ENCODE measurements at regions not wholly inside any gene's neighbourhood (a gene's known extent, or its start where the extent isn't known, plus 50 kb on each side); places are given as distances from the start of the nearest gene placed in this dataset.

DNA sequence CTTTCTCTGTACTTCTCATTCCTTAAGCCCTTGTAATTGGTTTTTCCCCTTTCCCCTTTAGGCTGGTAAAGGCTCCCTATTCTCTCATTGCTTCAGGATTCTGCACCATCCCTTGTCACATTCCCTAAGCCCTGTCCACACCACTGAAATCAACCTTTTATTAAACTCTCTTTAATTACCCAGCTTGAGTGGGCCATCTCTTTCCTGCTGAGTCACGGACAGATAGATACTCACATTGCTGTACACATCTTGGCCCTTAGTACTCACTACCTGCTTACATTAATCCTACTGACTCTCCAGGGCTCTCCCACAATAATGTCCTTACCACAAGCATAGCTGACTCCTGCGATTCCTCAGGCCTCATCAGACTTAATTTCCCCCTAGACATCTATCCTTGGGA lies 94.0 kb upstream of the PCGF5 start:
- no peak for ATAC-seq
- Mint-ChIP-seq H3K27ac (no peak overlapping the region), H3K4me1 (peaks cover 2% of the 10 kb centered on the region), H3K27me3 (peaks cover 37% of the 10 kb centered on the region), H3K4me3 (no peak overlapping the region), H3K36me3 (ENCODE audit: low read depth) (peaks cover 5% of the 10 kb centered on the region)
- no peaks in the 10 kb centered on the region for H3K9me3 ChIP-seq (ENCODE audit: control insufficient read depth, low read length, poor library complexity, severe bottlenecking)
- DNase-seq, result no peak

DNA sequence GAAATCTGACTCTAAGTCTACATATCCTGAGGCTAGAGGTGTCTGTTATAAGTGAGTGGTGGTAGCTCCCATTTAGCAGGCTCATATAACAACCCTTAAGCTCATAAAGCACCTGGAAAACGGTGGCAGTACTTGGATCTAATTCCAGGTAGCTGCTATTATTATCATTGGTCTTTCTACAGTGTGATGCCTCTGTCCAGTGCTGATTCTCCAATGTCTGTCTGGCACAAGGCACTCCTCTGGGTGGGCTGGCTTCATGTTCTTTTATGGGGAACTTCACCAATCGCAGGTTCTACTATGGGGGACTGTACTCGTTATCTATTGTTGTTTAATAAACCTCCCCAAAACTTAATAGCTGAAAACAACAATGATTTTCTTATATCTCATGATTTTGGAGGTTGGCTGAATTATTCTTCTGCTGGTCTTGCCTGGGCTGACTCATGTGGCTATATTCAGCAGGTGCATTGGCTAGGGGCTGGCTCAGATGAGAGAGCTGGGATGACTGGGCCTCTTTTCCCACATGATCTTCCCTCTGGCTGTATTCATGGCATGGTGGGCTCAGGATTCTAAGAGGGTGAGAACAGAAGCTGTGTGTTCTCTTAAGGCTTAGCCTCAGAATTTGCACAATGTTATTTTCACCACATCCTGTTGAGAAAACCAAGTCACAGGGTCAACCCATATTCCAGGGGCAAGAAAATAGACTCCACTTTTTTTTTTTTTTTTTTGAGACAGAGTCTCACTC lies 93.0 kb upstream of the PCGF5 start:
- no peak overlapping the region for H3K27ac Mint-ChIP-seq
- ATAC-seq, result no peak
- peaks cover 5% of the 10 kb centered on the region for H3K36me3 Mint-ChIP-seq (ENCODE audit: low read depth)

DNA sequence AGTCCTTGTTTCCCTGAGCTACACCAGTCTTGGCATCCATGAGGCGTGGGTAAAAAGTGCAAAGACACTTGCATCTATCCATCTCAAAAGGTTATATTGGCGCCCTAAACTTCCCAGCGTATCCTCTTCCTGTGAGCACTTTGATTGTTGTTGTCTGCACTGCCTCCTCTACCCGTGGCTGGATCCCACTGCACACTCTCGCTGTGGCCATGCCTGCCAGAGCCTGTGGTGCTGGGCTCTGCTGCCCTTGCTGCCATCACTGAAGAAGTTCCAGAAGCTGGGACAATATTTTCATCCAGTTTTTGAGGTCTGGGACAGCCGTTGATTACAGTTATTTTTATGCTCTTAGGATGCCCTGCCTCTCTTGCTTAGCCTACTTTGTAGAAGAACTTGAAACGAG lies 85.3 kb upstream of the PCGF5 start:
- no peak overlapping the region for H3K27ac Mint-ChIP-seq
- ATAC-seq (no peak), DNase-seq (no peak)
- H3K4me3 Mint-ChIP-seq, result no peak overlapping the region
- no peaks in the 10 kb centered on the region for H3K9me3 ChIP-seq (ENCODE audit: control insufficient read depth, low read length, poor library complexity, severe bottlenecking)
- peaks cover 24% of the 10 kb centered on the region for H3K27me3 Mint-ChIP-seq
- no peaks in the 10 kb centered on the region for H3K36me3 Mint-ChIP-seq (ENCODE audit: low read depth)
- H3K4me1 Mint-ChIP-seq, result peaks cover 4% of the 10 kb centered on the region

More for the DNA sequence above, 93.0 kb upstream of the PCGF5 start:
- H3K4me3 Mint-ChIP-seq, result no peak overlapping the region
- H3K27me3 Mint-ChIP-seq, result peaks cover 36% of the 10 kb centered on the region
- H3K4me1 Mint-ChIP-seq, result peaks cover 2% of the 10 kb centered on the region
- no peaks in the 10 kb centered on the region for H3K9me3 ChIP-seq (ENCODE audit: control insufficient read depth, low read length, poor library complexity, severe bottlenecking)
- DNase-seq, result no peak

DNA sequence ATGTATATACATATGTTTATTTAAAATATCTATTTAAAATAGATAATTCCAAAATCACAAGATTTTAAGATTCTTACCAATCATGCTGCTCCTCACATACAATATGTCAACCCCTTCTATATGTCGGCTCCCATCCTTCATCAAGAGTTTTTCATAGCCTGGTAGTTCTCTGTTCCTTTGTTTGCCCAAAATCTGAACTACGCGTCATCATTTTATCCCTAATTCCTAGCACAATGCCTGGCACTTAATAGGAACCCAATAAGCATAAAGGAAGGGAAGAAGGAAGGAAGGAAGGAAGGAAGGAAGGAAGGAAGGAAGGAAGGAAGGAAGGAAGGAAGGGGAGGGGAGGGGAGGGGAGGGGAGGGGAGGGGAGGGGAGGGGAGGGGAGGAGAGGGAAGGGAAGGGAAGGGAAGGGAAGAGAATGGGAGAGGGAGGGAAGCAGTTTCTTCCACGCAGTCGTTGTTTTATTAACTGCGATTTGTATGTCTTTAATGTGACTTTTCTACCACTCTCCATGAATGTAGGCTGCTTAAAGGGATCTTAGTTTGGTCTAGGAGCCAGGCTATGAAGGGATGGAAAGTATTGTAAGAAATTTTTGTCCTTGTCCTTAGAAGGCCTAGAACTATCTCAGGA lies 83.3 kb upstream of the PCGF5 start:
- DNase-seq (no peak), ATAC-seq (no peak)
- Mint-ChIP-seq H3K4me1 (peaks cover 6% of the 10 kb centered on the region), H3K36me3 (ENCODE audit: low read depth) (no peaks in the 10 kb centered on the region), H3K4me3 (no peak overlapping the region), H3K27ac (no peak overlapping the region), H3K27me3 (peaks cover 15% of the 10 kb centered on the region)
- no peaks in the 10 kb centered on the region for H3K9me3 ChIP-seq (ENCODE audit: control insufficient read depth, low read length, poor library complexity, severe bottlenecking)

DNA sequence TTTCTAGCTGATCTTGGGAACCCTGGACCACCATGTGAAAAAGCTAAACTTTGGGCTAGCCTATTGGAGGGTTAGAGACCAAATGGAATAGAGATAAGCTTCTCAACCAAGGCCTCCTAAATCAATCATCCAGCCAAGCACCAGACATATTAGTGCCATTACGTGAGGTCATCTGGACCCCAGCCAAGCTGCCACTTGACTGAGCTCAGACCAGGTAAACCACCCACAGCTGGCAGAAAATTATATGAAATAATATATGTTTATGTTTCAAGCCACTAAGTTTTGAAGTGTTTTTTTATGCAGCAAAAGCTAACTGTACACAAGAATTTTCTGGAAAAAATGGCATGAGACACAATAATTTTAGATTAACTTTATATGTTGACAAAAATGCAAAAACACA lies 82.6 kb upstream of the PCGF5 start:
- H3K27me3 Mint-ChIP-seq, result peaks cover 12% of the 10 kb centered on the region
- H3K9me3 ChIP-seq (ENCODE audit: control insufficient read depth, low read length, poor library complexity, severe bottlenecking), result no peaks in the 10 kb centered on the region
- DNase-seq (no peak), ATAC-seq (no peak)
- no peaks in the 10 kb centered on the region for H3K36me3 Mint-ChIP-seq (ENCODE audit: low read depth)
- H3K4me1 Mint-ChIP-seq, result peaks cover 6% of the 10 kb centered on the region
- H3K27ac Mint-ChIP-seq, result no peak overlapping the region
- H3K4me3 Mint-ChIP-seq, result no peak overlapping the region

DNA sequence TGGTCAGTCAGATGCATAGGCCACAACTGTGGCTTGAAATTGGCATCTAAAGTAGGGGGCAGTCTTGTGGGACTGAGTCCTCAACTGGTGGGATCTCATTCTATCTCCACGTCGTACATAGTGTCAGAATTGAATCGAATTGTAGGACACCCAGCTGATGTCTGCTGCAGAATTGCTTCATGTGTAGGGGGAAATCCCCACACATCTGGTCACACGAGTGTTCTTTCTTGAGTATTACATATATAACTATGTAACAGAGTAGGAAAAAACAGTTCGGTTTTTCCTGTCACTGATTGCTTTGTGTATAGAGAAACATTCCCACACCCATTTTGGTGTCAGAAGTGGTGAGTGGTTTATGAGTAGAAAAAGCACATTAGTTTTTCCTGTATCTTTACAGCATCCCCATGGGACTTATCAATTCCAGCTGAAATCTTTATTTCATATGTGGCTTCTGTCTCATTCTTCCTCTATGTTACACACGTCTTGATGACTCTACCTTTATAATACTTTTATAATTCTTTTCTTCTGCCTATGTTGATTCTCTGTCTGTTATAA lies 79.4 kb upstream of the PCGF5 start:
- peak; percentile 18 for ATAC-seq
- H3K27me3 Mint-ChIP-seq, result peaks cover 5% of the 10 kb centered on the region

DNA sequence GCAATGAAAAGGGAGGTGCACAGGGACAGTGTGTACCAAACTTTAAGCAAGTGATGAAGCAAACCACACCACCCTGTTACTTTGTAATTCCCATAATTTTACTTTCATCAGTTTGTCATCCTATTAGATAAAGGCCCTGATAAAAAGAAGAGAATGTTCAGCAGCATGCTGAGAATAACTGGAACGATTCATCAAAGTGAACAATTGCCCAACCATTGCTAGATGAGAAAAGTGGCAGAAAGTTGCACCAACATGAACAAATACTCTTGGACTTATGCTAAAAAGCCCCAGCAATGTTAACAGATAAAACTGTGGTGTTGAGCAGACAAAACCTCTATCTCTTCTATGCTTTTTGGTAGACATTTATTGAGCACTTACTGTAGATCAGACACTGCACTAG lies 75.5 kb upstream of the PCGF5 start:
- peaks cover 18% of the 10 kb centered on the region for H3K27me3 Mint-ChIP-seq
- ATAC-seq, result no peak

More for the DNA sequence above, 79.4 kb upstream of the PCGF5 start:
- Mint-ChIP-seq H3K4me1 (peaks cover 5% of the 10 kb centered on the region), H3K27ac (peak overlapping the region; percentile 16), H3K4me3 (no peak overlapping the region), H3K36me3 (ENCODE audit: low read depth) (no peaks in the 10 kb centered on the region)
- no peak for DNase-seq
- H3K9me3 ChIP-seq (ENCODE audit: control insufficient read depth, low read length, poor library complexity, severe bottlenecking), result no peaks in the 10 kb centered on the region

DNA sequence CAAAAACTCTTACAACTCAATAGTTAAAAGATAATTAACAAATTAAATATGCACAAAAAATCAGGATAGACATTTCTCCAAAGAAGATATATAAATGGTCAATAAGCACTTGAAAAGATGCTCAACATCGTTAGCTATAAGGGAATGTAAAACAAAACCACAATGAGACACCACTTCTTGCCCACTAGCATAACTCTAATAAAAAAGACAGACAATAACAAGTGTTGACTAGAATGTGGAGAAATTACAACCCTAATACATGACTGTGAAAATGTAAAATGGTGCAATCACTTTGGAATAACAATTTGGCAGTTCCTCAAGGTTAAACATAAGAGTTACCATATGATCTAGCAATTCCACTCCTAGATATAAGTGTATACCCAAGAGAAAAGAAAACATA lies 74.3 kb upstream of the PCGF5 start:
- Mint-ChIP-seq H3K36me3 (ENCODE audit: low read depth) (peaks cover 3% of the 10 kb centered on the region), H3K4me3 (no peak overlapping the region), H3K4me1 (peaks cover 6% of the 10 kb centered on the region), H3K27ac (no peak overlapping the region), H3K27me3 (peaks cover 18% of the 10 kb centered on the region)
- no peaks in the 10 kb centered on the region for H3K9me3 ChIP-seq (ENCODE audit: control insufficient read depth, low read length, poor library complexity, severe bottlenecking)
- no peak for ATAC-seq
- no peak for DNase-seq

More for the DNA sequence above, 75.5 kb upstream of the PCGF5 start:
- Mint-ChIP-seq H3K4me1 (peaks cover 5% of the 10 kb centered on the region), H3K4me3 (no peak overlapping the region), H3K27ac (no peak overlapping the region), H3K36me3 (ENCODE audit: low read depth) (peaks cover 3% of the 10 kb centered on the region)
- H3K9me3 ChIP-seq (ENCODE audit: control insufficient read depth, low read length, poor library complexity, severe bottlenecking), result no peaks in the 10 kb centered on the region
- no peak for DNase-seq

DNA sequence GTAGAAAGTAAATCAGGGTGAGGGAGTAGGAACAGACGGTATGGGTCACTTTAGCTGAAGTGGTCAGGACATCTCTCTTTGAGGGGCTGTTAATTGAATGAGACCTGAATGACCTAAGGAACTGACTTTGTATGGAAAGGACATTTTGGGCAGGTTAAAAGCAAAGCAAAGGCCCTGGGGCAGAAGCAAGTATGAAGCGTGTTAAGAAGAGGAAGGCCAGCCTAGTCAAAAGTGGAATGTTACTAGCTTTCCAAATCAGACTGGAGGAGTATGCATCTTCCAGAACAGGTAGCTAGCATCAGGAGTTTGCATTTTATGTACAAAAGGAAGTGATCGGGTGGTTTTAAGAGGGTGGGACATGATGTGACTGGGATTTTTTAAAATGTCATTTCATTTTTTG lies 70.9 kb upstream of the PCGF5 start:
- ATAC-seq (no peak), DNase-seq (no peak)
- Mint-ChIP-seq H3K4me1 (peaks cover 3% of the 10 kb centered on the region), H3K4me3 (no peak overlapping the region), H3K36me3 (ENCODE audit: low read depth) (peaks cover 3% of the 10 kb centered on the region), H3K27me3 (peaks cover 13% of the 10 kb centered on the region), H3K27ac (no peak overlapping the region)
- no peaks in the 10 kb centered on the region for H3K9me3 ChIP-seq (ENCODE audit: control insufficient read depth, low read length, poor library complexity, severe bottlenecking)

DNA sequence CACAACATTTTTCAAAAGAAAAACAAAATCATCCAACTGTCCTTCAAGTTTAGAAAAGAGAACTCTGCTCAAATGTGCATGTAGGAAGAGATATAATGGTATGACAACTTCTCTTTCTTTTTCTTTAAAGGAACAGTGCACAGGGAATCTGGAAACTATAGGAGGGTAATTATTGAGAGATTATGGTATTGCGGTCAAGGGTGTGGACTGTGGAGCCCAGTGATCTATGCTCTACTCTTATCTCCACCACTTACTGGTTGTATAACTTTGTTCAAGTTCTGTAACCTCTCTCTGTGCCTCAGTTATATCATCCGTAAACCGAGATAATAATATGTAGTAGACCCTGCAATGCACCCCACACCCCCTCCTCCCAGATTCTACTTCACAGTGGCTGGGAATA lies 69.8 kb upstream of the PCGF5 start:
- Mint-ChIP-seq H3K27ac (no peak overlapping the region), H3K4me3 (no peak overlapping the region), H3K4me1 (peaks cover 3% of the 10 kb centered on the region), H3K36me3 (ENCODE audit: low read depth) (peaks cover 3% of the 10 kb centered on the region), H3K27me3 (peaks cover 13% of the 10 kb centered on the region)
- no peaks in the 10 kb centered on the region for H3K9me3 ChIP-seq (ENCODE audit: control insufficient read depth, low read length, poor library complexity, severe bottlenecking)
- no peak for DNase-seq
- no peak for ATAC-seq

DNA sequence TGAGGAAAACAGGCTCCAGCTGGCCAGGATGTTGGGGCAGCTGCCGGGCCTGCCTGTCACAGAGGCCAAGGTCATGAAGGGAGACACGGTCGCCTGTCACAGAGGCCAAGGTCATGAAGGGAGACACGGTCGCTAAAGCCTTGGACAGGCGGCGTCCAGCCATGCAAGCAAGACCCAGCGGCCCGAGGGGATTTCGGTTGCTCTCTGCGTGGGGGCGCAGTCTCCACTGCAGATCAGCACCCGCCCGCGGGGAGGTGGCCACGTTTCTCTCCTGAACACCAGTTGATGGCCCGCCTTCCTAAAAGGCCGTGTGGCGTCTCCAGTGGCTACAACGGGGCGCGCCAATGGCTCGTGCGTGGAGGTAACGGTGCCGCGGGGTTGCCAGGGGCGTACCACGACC lies 67.0 kb upstream of the PCGF5 start:
- DNase-seq, result no peak

DNA sequence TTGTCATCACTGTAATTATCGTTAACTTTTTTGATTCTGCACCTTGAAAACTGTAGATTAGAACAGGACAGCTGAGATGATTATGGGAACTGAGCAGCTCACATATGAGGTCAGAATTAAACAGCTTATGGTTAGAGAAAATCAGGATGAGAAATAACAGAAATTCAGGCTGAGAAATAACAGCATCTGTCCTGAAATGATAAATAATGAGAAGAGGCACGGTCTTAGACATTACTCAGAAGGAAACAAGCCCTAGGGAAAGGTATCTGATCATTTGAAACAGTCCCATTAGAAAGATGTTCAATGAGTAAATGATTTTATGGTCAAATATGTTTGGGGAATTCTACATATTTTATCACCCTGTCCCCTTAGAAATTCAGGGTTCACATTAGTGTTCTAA lies 65.6 kb upstream of the PCGF5 start:
- no peak for ATAC-seq

More for the DNA sequence above, 67.0 kb upstream of the PCGF5 start:
- Mint-ChIP-seq H3K4me3 (no peak overlapping the region), H3K27ac (no peak overlapping the region), H3K36me3 (ENCODE audit: low read depth) (peaks cover 3% of the 10 kb centered on the region), H3K27me3 (no peaks in the 10 kb centered on the region), H3K4me1 (peaks cover 3% of the 10 kb centered on the region)
- H3K9me3 ChIP-seq (ENCODE audit: control insufficient read depth, low read length, poor library complexity, severe bottlenecking), result no peaks in the 10 kb centered on the region
- no peak for ATAC-seq

DNA sequence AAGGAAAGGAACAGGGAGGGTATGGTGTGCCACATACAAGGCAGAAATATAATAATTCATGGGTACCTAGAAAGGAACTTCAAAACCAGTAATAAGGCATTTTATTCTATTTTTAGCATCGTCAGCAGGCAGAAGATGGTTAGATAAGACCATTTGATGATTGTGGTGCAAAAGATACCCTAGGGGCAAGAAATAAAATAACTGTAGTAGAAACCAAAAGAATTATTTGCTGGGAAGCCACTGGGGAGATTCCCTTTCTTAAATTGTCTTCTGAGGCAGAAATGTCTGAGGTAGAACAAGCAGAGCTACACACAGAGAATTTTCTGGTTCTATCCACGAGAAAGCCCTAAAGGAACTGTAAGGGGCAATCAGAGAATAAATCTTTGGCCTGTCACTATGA lies 64.3 kb upstream of the PCGF5 start:
- H3K27ac Mint-ChIP-seq, result no peak overlapping the region
- peaks cover 4% of the 10 kb centered on the region for H3K4me1 Mint-ChIP-seq
- peaks cover 3% of the 10 kb centered on the region for H3K36me3 Mint-ChIP-seq (ENCODE audit: low read depth)
- H3K9me3 ChIP-seq (ENCODE audit: control insufficient read depth, low read length, poor library complexity, severe bottlenecking), result no peaks in the 10 kb centered on the region
- H3K4me3 Mint-ChIP-seq, result no peak overlapping the region
- no peaks in the 10 kb centered on the region for H3K27me3 Mint-ChIP-seq
- no peak for DNase-seq
- ATAC-seq, result no peak

More for the DNA sequence above, 65.6 kb upstream of the PCGF5 start:
- no peaks in the 10 kb centered on the region for H3K27me3 Mint-ChIP-seq
- H3K27ac Mint-ChIP-seq, result no peak overlapping the region
- no peaks in the 10 kb centered on the region for H3K9me3 ChIP-seq (ENCODE audit: control insufficient read depth, low read length, poor library complexity, severe bottlenecking)
- H3K4me3 Mint-ChIP-seq, result no peak overlapping the region
- H3K4me1 Mint-ChIP-seq, result peaks cover 2% of the 10 kb centered on the region
- H3K36me3 Mint-ChIP-seq (ENCODE audit: low read depth), result peaks cover 1% of the 10 kb centered on the region
- no peak for DNase-seq

Data from T-helper 17 cell (primary cell).